GM19099 (cell line): ENCODE measurements at regions not wholly inside any gene's neighbourhood (a gene's known extent, or its start where the extent isn't known, plus 50 kb on each side); places are given as distances from the start of the nearest gene placed in this dataset.

ENCODE experiments used
- POLR2A ChIP-seq: IDR thresholded peaks from 3 replicates; pipeline ENCODE4 v1.6.1; 2011; ENCODE audit warnings: low read depth; ENCODE audit not compliant: insufficient read length; ENCODE audit errors: extremely low read depth

DNA sequence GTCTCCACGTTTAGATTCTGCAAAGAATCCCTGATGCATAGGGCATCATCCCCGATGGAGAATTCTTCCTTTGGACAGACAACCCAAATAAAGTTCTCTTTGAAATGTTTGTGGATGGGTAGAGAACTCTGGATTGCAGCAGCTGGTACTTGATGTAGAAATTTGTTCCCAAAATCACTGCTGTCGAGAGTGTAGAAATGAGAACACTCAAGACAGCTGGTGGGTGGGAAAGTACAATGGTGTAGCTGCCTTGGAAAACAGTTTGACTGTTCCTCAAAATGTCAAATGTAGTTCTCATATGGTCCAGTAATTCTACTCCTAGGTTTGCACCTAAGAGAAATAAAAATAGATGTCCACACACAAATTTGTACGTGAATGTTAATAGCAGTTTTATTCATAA lies 671.5 kb upstream of the TMEM132C start:
- TF ChIP-seq POLR2A: no peak

DNA sequence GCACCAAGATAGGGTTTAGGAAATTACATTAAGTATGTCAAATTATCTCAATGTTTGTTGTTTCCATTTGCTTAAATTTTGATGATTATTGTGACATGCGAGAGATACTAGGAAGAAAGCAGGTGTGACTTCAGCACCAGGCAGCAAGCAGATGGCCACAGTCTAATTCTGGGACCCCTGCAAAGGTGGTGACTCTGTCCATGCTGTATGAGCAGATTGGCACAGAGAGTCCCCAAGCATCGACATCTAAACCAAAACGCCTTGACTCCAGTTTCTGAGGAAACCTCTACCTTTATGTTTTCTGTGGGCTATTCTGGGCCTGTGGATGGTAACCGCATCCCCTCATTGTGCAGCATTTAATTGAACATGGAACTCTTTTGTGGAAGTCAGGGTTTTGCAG lies 670.1 kb upstream of the TMEM132C start:
- no peak for TF ChIP-seq POLR2A

DNA sequence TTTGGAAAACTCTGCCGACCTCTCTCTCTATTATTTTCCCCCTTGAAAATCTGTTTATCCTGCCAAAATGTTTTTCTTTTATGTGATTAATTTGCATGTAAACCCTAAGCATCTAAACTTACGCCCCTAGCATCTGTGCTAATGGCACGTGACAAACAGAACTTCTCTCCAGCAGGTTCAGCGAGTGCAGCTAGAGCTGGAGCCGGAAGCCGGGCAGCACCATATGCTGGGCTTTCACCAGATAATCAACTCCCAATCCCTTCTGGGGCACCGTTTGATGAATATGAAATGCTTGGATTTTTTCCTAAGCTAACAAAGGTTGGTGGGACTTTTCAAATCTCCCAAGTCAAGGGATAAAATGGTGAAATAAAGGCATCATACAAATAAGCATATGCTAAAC lies 667.5 kb upstream of the TMEM132C start:
- no peak for TF ChIP-seq POLR2A

DNA sequence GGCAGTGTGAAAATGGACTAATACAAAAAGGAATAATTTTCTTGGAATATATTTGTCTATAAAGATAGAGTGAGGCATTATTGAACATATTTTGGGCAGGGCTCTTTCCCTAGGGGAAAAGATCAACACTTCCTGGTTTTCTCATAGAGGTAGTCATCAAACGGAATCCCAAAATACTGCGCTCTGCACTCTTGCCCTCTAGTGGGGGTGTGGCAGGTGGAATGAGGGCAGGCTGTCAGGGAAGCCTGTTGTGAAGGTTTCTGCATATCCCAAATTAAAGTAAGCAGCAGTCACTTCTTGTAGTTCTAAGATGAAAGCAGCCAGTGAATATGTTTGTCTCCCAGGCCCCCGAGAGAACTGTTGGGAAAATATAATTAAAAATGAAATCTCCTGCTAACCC lies 666.8 kb upstream of the TMEM132C start:
- no peak for TF ChIP-seq POLR2A

DNA sequence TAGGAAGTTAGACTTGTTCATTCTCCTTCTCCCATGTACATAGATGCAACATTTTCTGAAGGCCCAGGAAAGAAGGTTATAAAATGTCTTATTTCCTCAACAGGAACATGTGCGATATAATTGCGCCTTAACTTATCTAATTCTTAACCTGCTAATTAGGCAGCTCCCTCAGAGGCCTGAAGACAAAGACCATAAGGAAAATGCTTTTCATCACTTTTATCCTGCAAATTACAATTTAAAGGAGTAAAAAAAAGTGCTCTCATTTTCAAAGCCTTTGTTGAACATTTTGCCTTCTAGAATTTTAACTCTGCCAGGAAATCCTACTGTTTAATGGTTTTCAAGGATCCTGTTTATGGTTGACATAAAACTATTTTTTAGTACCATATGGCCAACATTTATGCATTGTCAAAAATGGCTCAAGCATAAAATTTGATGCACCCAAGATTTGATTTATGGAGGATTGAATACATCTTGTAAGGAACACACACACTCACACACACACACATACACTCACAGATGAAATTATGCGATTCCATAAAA lies 660.4 kb upstream of the TMEM132C start:
- no peak for TF ChIP-seq POLR2A

DNA sequence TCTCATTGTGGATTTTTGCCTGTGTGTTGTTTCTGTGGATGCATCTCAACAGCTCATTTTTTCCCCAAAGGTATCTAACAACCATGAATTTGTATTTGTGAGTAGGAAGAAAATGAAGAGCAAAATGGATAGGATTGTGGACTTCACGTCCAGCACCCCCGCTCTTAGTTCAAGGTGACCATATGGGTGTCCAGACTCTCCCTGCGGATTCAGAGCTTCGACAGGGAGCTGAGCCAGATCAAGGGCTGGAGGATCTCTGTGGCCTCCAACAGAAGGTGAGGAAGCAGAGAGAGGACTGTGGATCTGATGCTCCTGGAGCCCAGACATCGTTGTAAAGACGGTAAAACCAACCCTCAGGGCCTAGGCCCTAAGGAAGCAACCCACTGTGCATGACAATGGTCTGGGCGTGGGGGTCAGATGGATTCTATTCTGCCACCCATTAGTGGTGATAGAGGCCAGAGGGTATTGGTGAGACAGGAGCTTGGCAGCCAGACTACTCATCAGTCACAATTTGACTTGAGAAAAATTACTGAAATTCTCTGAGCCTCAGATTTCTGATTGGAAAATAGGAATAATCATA lies 659.7 kb upstream of the TMEM132C start:
- TF ChIP-seq POLR2A: no peak

DNA sequence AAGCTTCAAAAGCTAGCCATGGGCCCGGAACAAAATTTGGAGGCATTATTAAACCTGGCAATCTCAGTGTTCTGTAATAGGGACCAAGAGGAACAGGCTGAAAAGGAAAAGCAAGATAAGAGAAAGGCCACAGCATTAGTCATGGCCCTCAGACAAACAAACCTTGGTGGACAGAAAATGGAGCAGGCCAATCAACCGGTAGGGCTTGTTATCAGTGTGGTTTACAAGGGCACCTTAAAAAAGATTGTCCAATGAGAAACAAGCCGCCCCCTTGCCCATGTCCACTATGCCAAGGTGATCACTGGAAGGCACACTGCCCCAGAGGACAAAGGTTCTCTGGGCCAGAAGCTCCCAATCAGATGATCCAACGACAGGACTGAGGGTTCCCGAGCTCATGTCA lies 653.9 kb upstream of the TMEM132C start:
- TF ChIP-seq POLR2A: no peak

DNA sequence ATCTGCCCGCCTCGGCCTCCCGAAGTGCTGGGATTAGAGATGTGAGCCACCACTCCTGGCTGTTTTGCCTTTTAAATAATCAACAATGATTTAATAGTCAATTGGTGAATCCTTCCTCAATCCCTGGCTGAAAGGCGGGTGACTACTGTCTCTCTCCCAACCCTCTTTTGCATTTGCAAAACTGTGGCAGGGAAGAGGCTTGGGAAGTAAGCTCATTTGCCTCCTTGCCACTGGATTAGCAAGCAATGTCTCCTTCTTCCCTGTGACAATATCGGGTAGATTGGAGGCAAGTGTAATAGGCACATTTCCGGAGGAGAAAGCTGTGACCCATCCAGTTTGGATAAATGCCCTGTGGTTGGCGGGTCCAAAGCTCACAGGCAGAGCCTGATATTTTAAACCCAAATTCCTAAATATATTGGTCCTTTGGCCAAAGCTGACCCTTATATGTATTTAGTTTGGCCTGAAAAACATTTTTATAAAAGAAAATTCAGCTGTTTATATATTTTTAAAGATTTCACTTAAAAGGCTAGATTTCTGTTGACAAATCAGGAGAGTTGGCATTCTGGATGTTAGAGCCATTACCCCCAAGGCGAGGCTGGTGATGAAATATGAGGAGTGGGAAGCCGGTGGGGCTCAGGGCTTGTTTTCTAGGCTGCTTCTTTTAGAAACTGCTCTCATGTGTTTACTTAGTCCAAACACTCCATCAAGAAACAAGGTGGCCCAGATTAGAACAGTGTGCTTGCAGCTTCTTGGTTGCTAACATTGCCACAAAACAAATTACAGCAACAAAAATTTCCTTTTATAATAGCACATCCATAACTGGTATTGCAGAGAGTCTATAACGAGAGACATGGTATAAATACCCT lies 646.9 kb upstream of the TMEM132C start:
- TF ChIP-seq POLR2A: no peak

DNA sequence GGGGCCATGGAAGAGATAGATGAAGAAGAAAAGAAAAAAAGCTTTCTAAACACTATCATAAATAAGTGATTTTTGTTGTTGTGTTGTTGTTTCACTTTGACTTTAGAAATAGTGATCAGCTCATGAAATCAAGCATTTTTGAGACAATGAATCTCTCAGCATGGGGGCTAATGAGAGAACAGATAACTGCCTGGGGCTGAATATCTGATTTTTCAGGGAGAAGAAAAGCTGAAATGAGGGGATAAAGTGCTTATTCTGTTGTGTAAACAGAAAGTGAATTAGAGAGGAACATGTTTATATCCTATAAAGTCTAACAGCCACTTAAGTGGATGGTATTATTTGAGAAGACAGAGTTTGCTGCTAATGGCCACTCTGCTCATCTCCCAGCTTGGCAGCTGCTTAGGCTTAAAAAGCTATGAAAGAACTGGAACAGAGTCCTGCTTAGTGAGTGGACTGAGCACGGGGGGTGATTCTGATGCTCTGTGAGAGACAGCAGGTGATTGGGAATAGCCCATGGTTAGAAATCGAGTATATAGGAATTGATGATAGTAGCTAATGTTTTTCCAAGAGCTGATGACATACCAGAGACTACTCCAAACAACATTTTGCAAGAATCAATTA lies 646.1 kb upstream of the TMEM132C start:
- TF ChIP-seq POLR2A: no peak

DNA sequence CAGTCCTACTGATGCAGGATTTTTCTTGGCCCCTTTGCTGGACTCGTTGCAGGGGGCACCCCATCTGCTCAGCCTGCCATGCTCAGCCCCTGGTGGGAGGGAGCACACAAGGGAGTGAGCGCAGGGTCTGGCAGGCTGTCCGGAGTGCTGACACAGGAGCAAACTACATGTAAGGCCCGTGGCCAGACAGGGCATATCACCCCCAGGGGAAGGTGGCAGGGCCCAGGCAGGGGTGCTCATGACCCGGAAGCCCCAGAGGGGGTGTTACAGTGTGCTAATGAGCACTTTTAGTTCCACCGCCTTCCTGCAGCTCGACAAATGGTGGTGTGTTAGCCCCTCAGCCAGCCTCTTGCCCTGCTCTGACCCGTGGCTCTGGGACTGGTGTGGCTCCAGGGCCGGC lies 645.6 kb upstream of the TMEM132C start:
- TF ChIP-seq POLR2A: no peak

DNA sequence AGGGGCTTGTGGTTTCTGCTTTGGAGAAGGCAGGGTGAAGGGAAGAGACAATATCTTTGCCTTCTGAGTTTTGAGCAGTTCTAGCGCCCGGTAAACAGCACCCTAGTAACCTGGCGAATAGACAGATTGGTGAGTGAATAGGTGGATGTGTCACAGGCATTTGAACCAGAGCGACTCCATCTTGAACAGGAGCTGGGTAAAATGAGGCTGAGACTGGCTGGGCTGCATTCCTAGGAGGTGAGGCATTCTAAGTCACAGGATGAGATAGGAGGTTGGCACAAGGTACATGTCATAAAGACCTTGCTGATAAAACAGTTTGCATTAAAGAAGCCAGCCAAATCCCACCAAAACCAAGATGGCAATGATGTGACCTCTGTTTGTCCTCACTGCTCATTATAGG lies 643.6 kb upstream of the TMEM132C start:
- no peak for TF ChIP-seq POLR2A

DNA sequence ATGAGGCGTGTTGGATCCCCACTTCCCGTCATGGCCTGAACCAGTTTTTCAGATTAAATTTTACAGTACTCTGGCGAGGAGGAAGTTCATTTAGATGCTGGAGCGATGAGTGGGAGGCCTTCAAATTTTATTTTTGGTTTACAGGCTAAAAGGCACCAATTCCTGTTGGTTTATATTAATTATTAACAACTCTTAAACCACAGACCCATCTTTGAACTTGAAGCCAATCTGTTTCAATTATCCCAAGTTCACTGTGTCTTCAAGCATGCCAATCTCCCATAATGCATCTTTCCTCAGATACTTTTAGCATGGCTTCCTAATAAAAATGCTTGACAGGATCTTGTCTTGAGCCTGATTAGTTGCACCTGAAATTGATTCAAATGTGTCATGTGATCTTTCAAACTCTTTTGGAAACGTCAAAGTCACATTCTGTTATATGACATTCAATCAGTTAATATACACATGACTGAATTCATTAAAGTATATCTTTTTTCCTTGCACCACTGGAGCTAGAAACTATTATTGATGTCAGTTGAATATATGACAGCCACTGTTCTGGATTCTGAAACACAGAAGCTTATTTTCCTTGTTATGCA lies 641.7 kb upstream of the TMEM132C start:
- no peak for TF ChIP-seq POLR2A

DNA sequence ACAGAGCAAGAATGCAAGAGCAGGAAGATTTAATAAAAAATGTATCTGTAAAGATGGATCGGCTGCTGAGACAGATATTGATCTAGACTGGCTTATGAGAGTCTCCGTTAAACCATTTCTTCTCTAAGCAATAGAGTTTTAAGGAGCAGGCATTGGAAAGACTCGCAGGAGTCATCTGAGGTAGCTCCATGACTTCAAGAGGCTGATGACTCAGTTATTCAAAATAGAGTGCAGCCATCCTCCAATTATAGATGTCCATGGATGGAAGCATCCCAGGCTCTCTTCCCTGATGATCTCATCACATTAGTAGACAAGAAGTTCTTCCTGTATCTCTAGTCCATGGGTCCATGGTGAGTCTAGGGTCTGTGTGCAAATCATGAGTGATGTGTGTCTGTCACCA lies 638.3 kb upstream of the TMEM132C start:
- no peak for TF ChIP-seq POLR2A

DNA sequence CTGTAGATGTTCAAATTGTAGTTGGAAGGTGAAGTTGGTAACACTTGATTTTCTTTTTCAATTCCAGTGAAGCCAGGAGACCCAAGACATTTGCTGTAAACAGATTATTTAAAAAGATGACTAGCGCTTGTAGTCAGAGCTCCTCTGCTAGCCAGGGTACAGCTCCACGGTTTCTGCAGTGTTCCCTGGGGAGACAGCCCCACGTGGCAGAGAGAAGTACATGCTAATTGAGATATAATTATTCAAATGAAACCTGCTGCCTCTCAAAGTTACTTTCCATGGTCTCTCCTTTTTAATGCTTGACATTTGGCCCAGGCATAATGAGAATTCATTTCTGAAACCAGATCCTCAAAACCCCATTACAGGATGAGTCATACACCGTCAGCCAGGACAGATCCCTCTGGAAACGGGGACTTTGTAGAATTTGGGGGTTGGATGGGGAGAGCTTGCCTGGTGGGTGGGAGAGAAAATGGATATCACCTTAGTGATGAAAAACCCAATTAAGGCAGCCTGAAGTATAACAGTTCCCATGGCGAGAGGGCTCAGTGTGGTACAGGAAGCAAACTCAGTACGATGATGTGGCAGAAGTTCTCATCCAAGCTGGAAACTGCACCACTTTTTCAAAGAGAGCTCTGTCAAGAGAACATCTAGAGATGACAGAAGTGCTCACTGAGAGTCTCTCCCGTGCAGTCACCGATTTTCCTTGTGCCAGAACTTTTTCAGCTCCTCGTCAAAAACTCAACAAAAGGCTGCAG lies 637.7 kb upstream of the TMEM132C start:
- no peak for TF ChIP-seq POLR2A

DNA sequence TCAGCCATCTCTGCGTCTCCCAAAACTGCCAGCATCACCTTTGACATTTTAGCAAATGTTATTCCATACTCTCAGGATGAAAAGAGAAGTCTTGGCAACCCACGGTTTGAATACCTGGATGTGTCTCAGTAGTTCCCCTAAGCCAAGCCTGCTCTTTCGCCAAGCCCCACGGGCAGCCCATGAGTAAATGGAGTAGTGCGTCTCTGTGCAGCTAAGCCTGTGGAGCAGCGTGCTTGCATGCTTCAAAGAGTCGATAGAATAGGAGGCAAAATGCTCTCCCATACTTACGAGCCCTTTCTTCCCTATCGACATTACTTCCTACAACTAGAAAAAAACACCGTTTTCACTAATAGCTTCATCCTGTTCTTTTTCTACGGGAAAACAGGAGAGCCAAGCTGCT lies 634.5 kb upstream of the TMEM132C start:
- no peak for TF ChIP-seq POLR2A

DNA sequence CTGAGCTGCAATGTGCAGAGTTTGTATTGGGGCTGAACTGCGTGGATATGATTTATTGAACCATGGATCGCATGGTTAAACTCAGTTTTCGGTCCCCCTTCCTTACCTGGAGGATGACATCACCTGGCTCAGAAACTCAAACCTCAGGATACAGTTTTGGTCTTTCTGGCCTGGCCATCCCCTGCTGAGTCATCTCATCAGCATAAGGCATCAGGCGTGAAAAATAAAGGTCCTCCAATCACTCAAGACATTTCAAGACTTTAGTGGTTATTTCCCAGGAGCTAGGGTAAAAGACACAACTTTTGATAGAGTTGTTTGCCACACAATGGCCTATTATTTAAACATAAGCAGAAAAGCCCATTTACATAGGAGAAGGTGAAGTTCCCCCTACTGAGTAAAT lies 631.1 kb upstream of the TMEM132C start:
- no peak for TF ChIP-seq POLR2A

DNA sequence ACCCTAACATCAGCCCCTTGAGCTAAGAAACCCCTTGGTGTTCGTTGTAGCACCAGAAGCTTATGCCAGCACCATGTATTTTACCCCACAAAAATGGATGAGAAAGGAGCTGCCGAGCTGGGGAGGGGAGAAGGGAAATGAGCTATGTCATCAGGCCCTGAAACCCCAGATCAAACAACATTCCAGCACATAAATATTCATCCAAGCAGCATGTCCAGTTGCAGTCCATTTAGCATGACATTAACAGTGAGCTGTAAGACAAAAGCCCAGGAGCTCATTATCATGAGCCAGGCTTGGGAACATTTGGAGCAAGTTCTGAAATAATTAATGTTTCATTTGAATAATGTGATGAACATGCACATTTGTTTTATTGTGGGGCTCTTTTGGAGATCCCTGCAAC lies 630.1 kb upstream of the TMEM132C start:
- TF ChIP-seq POLR2A: no peak
